ENCODE measurements at regions not wholly inside any gene's neighbourhood (a gene's known extent, or its start where the extent isn't known, plus 50 kb on each side); places are given as distances from the start of the nearest gene placed in this dataset.

DNA sequence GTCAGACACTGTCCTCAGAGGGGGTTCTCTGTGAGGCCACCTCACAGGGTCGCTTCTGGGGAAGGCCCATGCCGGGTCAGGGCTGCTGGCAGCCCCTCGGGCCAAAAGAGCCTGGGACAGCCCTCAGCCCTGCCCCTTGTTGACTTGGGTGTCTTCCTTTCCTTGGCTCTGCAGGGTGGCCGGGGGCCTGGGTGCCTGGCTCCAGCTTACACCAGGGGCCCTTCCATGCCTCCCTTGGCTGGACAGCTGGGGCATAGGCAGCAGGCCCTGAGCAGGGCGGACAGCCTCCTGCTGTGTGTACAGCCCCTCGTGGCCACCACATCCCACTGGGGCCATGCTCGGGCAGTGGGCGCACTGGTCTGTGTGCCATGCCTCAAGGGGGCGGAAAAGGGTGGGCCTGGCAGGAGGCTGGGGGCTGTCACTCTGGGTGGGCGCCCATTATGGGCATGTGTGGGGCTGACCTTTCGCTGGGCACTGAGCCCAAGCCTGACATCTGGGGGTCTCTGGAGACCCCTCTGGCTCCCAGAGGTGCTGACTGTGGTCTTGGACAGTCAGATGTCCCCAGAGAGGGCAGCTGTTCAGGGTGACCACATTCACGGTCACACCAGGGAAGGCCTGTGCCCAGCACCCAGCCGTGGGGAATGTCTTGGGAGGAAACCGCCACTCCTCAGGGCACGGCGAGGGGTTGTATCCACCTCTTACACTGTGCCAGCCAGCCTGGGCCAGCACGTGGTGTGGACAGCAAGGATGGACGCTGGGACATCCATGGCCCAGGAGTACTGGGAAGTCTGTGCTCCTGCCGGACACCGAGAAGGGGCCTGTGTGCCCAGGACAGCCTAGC is 313.3 kb downstream of the TMEM121 start:
- H3K9me3 ChIP-seq (replicated peaks; ENCODE audit: control insufficient read depth, insufficient read depth, low read length), result peaks cover 14% of the 10 kb centered on the region
- no peaks in the 10 kb centered on the region for H3K36me3 ChIP-seq (ENCODE audit: control insufficient read depth in 2 of 2, extremely low read depth in 1 of 2, insufficient read depth in 2 of 2, low read length in 2 of 2)
- FAIRE-seq, result no peak
- H3K9ac ChIP-seq (replicated peaks; ENCODE audit: extremely low read depth, insufficient read depth, low read length), result no peak overlapping the region
- TF ChIP-seq GATA2 (IDR thresholded peaks at IDR 0.05; ENCODE audit: insufficient read depth, insufficient read length, low read depth, low read length), result no peak
- no peak for TF ChIP-seq EZH2 (IDR thresholded peaks at IDR 0.05; ENCODE audit: borderline replicate concordance, low read depth, low read length, severe bottlenecking)
- TF ChIP-seq, protein P1, sequence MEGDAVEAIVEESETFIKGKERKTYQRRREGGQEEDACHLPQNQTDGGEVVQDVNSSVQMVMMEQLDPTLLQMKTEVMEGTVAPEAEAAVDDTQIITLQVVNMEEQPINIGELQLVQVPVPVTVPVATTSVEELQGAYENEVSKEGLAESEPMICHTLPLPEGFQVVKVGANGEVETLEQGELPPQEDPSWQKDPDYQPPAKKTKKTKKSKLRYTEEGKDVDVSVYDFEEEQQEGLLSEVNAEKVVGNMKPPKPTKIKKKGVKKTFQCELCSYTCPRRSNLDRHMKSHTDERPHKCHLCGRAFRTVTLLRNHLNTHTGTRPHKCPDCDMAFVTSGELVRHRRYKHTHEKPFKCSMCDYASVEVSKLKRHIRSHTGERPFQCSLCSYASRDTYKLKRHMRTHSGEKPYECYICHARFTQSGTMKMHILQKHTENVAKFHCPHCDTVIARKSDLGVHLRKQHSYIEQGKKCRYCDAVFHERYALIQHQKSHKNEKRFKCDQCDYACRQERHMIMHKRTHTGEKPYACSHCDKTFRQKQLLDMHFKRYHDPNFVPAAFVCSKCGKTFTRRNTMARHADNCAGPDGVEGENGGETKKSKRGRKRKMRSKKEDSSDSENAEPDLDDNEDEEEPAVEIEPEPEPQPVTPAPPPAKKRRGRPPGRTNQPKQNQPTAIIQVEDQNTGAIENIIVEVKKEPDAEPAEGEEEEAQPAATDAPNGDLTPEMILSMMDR (IDR thresholded peaks at IDR 0.05; ENCODE audit: extremely low read depth in 1 of 2, insufficient read depth in 1 of 2, low read depth in 1 of 2, low read length in 2 of 2), result no peak
- TF ChIP-seq POLR2A (IDR thresholded peaks at IDR 0.05; ENCODE audit: low read depth, low read length), result no peak
- no peak for TF ChIP-seq JUN (IDR thresholded peaks at IDR 0.05; ENCODE audit: borderline replicate concordance, insufficient read depth, insufficient read length, low read depth)
- TF ChIP-seq FOS (IDR thresholded peaks at IDR 0.05; ENCODE audit: borderline replicate concordance, insufficient read depth, low read length), result no peak
- no peak for TF ChIP-seq MYC (IDR thresholded peaks at IDR 0.05; ENCODE audit: low read depth, low read length)
- no peak for TF ChIP-seq POLR2AphosphoS5 (IDR thresholded peaks at IDR 0.05; ENCODE audit: insufficient read depth, low read depth, low read length)
- TF ChIP-seq, protein P2, sequence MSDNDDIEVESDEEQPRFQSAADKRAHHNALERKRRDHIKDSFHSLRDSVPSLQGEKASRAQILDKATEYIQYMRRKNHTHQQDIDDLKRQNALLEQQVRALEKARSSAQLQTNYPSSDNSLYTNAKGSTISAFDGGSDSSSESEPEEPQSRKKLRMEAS (IDR thresholded peaks at IDR 0.05; ENCODE audit: insufficient read depth, insufficient read length), result no peak
- dilution Hi-C loops (cut with MboI; ENCODE audit: extremely low pct_ligation_motif_present, low sequenced_read_pairs) (no loop called here), intact Hi-C loops (cut with micrococcal nuclease) (no loop called here)
- H3K4me2 ChIP-seq (ENCODE audit: insufficient read depth, low read length), result no peak overlapping the region
- H3K27ac ChIP-seq (ENCODE audit: insufficient read depth, low read depth, low read length), result no peak overlapping the region
- H3K79me2 ChIP-seq (ENCODE audit: control insufficient read depth, insufficient read depth, low read length), result no peaks in the 10 kb centered on the region
- no peak overlapping the region for H2AFZ ChIP-seq (ENCODE audit: low read depth, low read length)
- ChIA-PET CTCF (no interaction called here), POLR2A (no interaction called here)
- BruUV-seq (replicated peaks), result no TSS peak
- H3K27me3 ChIP-seq (ENCODE audit: control insufficient read depth in 2 of 2, insufficient read depth in 2 of 2, low read length in 2 of 2), result no peaks in the 10 kb centered on the region
- H3K4me1 ChIP-seq (ENCODE audit: control insufficient read depth, extremely low read depth, insufficient read depth, low read length), result no peaks in the 10 kb centered on the region
- no peak for DNase-seq (ENCODE audit: low read depth, low spot score)
- H4K20me1 ChIP-seq (replicated peaks; ENCODE audit: control insufficient read depth, extremely low read depth, insufficient read depth, low read length), result no peaks in the 10 kb centered on the region
- no peak overlapping the region for H3K4me3 ChIP-seq (replicated peaks in 1 of 3; ENCODE audit: insufficient read depth in 1 of 3, low read depth in 1 of 3, low read length in 3 of 3)
- no peaks in the 10 kb centered on the region for H3K9me1 ChIP-seq (replicated peaks; ENCODE audit: control insufficient read depth, extremely low read depth, insufficient read depth, low read length)

All from endothelial cell of umbilical vein (primary cell).